Right renal cortex interstitium (tissue), 3 donors: ENCODE measurements at regions not wholly inside any gene's neighbourhood (a gene's known extent, or its start where the extent isn't known, plus 50 kb on each side); places are given as distances from the start of the nearest gene placed in this dataset.
"Not testable (repeated sequence)": the region's sequence is repeated elsewhere in the genome, so short reads cannot be mapped to it uniquely, and the experiment has no call there.

Experiments
- DNase-seq, 3 donors: peaks; one replicate each; pipeline ENCODE4 v3.0.0-alpha.2; 2013; ENCODE audit warnings: low read depth in 3 of 3, low spot score in 2 of 3

GRCh38 chr14:71751264-71751663 lies 181.0 kb upstream of the RGS6 start:
- DNase-seq: no peak

GRCh38 chr14:71752111-71752738 lies 180.0 kb upstream of the RGS6 start:
- no peak for DNase-seq

- DNase-seq: peak; percentile 78 to 81 (median 80)
Measured at GRCh38 chr14:71753126-71753830, 179.0 kb upstream of the RGS6 start.

GRCh38 chr14:71753976-71754375 lies 178.3 kb upstream of the RGS6 start:
- DNase-seq: no peak

- no peak for DNase-seq
Measured at GRCh38 chr14:71754422-71755095, 177.7 kb upstream of the RGS6 start.

DNA sequence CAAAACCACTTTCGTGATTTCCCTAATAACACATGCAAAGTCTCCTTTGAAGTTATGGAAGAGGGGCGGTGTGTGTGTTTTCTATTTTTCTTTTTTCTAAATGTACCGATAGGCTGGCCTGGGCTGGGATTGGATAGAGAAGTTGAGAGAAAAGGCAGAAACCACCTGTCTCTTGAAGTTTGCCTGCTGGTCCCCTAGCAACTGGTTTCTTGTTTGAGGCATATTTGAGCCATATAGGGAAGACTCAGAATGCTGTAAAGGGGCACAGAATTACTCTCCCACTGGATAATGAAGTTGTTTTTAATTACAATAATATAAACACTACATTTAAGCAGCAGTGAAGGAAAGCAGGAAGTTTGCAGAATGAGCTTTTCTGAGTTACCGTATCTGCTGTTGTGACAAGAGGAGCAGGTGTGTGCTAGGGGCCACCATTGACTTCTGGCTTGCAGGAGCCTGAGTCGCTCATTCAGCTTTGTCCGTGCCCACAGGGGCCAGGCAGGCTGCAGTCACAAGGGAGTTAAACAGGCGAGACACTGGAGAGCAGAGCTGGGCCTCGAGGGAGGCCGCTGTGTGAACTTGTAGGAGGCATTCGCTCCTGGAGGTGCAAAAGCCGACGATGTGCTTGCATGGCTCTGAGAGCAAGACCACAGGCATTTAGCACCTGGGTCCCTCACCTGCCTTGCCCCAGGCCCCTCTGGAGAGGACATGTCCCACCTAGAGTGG lies 173.8 kb upstream of the RGS6 start:
- no peak for DNase-seq

- no peak for DNase-seq
Measured at GRCh38 chr14:71762575-71762974, 169.7 kb upstream of the RGS6 start.

- DNase-seq: no peak
Measured at GRCh38 chr14:71764701-71765382, 167.4 kb upstream of the RGS6 start.

DNA sequence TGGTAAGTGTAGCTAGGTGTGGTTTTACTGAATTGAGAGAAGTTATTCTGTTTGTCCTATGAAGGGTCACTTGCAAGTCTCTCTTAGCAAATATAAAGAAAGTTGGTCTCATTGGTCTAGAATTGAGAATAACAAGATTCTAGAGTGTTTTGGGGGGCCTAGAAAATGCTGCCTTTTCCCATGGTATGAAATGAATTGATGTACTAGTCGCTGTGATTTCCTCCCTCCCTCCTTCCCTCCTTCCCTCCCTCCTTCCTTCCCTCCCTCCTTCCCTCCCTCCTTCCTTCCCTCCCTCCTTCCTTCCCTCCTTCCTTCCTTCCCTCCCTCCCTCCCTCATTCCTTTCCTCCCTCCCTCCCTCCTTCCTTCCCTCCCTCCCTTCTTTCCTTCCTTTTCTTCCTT lies 166.7 kb upstream of the RGS6 start:
- DNase-seq: no peak

GRCh38 chr14:71770431-71770830 lies 161.8 kb upstream of the RGS6 start:
- DNase-seq: no peak

- not testable (repeated sequence) for DNase-seq
Measured at GRCh38 chr14:71771421-71771820, 160.8 kb upstream of the RGS6 start.

- not testable (repeated sequence) for DNase-seq
Measured at GRCh38 chr14:71771996-71772395, 160.2 kb upstream of the RGS6 start.

- DNase-seq: no peak
Measured at GRCh38 chr14:71773898-71774481, 158.2 kb upstream of the RGS6 start.

- no peak for DNase-seq
Measured at GRCh38 chr14:71776471-71777360, 155.5 kb upstream of the RGS6 start.

GRCh38 chr14:71780075-71780474 lies 152.2 kb upstream of the RGS6 start:
- no peak for DNase-seq

GRCh38 chr14:71780822-71781221 lies 151.4 kb upstream of the RGS6 start:
- DNase-seq: no peak

DNA sequence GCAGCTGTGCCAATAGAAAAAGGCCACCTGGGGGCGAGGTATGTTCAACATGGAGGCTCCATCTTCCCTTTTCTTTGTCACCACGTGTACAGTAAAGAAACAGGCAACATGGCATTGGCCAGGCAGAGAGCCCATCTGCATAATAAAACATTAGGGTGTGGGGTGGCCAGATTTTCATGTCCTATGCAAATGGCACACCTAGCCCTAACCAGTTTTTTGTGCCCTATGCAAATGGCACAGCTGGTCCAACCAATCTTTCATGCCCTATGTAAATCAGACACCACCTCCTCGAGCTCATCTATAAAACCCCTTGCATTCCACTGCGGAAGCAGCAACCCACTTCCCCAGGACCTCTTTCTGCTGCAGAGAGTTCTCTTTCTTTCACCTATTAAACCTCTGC lies 149.1 kb upstream of the RGS6 start:
- DNase-seq: no peak

GRCh38 chr14:71783786-71784185 lies 148.4 kb upstream of the RGS6 start:
- no peak for DNase-seq

DNA sequence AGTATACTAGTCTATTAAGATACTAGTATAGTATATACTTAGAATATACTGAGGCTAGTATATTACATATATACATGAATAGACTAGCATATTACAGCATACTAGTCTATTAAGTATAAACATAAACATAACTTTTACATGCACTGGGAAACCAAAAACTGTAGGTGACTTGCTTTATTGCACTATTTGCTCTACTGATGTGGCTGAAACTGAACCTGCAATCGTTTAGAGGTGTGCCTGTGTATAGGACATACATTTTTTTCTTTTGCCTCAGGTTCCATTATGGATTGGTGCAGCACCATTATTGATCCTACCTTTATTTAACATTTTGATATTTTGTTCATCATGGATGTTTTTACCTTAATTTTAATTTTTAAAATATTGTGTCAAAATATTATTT lies 143.2 kb upstream of the RGS6 start:
- no peak for DNase-seq
